Endodermal cell (in vitro differentiated cells): ENCODE measurements at regions not wholly inside any gene's neighbourhood (a gene's known extent, or its start where the extent isn't known, plus 50 kb on each side); places are given as distances from the start of the nearest gene placed in this dataset.

Experiments used
- DNase-seq: peaks from one replicate; pipeline ENCODE4 v3.0.0-alpha.2; 2017
- H3K27ac ChIP-seq: 2 replicates; pipeline ENCODE4 v1.5.1; 2013; ENCODE audit warnings: mild to moderate bottlenecking, low read depth, low read length, moderate library complexity
- H3K27me3 ChIP-seq: 2 replicates; pipeline ENCODE4 v1.6.1; 2013; ENCODE audit warnings: mild to moderate bottlenecking, low read length, moderate library complexity; ENCODE audit not compliant: insufficient read depth, control insufficient read depth, poor library complexity, severe bottlenecking
- H3K36me3 ChIP-seq: 2 replicates; pipeline ENCODE4 v1.7.0; 2013; ENCODE audit warnings: mild to moderate bottlenecking, low read length, moderate library complexity; ENCODE audit not compliant: control insufficient read depth, insufficient read depth
- H3K4me1 ChIP-seq: one replicate; pipeline ENCODE4 v1.7.0; 2013; ENCODE audit warnings: low read length; ENCODE audit not compliant: control insufficient read depth, insufficient read depth
- H3K4me3 ChIP-seq: 2 replicates; pipeline ENCODE4 v1.5.1; 2013; ENCODE audit warnings: mild to moderate bottlenecking, low read length, moderate library complexity
- H3K9ac ChIP-seq: 2 replicates; pipeline ENCODE4 v1.6.1; 2013; ENCODE audit warnings: mild to moderate bottlenecking, low read length, moderate library complexity; ENCODE audit not compliant: poor library complexity, severe bottlenecking; ENCODE audit errors: extremely low read depth
- H3K9me3 ChIP-seq: 2 replicates; pipeline ENCODE4 v1.6.1; 2013; ENCODE audit warnings: mild to moderate bottlenecking, low read length, moderate library complexity; ENCODE audit not compliant: control insufficient read depth
- H3K27ac Mint-ChIP-seq: 2 replicates; pipeline ENCODE4 v1.8.0; 2020; ENCODE audit warnings: mixed read lengths
- H3K27me3 Mint-ChIP-seq: 2 replicates; pipeline ENCODE4 v1.8.0; 2021; ENCODE audit warnings: mild to moderate bottlenecking, mixed read lengths; ENCODE audit not compliant: insufficient read depth
- H3K36me3 Mint-ChIP-seq: 2 replicates; pipeline ENCODE4 v1.8.0; 2020; ENCODE audit warnings: low read depth, mixed read lengths
- H3K4me1 Mint-ChIP-seq: 2 replicates; pipeline ENCODE4 v1.8.0; 2020; ENCODE audit warnings: mixed read lengths
- H3K4me3 Mint-ChIP-seq: 2 replicates; pipeline ENCODE4 v1.8.0; 2020; ENCODE audit warnings: mild to moderate bottlenecking, moderate library complexity, mixed read lengths
- H3K9me3 Mint-ChIP-seq: 2 replicates; pipeline ENCODE4 v1.8.0; 2020; ENCODE audit warnings: mild to moderate bottlenecking, mixed read lengths
- WGBS, 2 experiments: methylation state at CpG; one replicate each; pipeline versions ENCODE4 v1.1.5 to v1.1.7; 2013; ENCODE audit warnings: missing lambda C conversion rate in 2 of 2, mixed read lengths in 1 of 2; ENCODE audit not compliant: insufficient coverage in 1 of 2, insufficient read length in 1 of 2; 5-methylcytosine and 5-hydroxymethylcytosine counted together
- TF ChIP-seq, protein P1 (sequence below): fragments of 200-600 bp; sonication (generic); conservative IDR thresholded peaks from 2 replicates; pipeline ENCODE4 v1.5.0; 2021; ENCODE audit warnings: antibody characterized with exemption, mild to moderate bottlenecking

DNA sequence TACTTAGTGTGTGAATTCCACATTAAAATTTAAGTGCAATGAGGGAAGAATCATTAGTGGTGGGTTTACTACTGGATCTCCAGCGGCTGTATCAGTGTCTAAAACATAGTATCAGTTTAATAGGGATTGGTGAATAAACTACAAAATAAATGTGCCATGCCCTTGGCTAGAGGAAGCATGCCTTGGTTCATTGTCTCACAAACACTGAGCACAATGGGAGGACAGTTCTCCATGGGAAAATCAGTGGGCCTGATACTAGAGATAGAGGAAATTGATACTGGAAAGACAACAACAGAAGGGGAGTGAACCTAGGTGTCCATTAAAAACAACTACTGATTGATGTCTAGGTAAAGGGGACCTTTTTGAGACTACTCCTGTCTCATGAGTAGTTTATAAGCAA, 971.6 kb downstream of the SUCLG1 start:
- Mint-ChIP-seq H3K9me3 (no peaks in the 10 kb centered on the region), H3K36me3 (no peaks in the 10 kb centered on the region), H3K27ac (no peak overlapping the region), H3K4me1 (no peaks in the 10 kb centered on the region), H3K27me3 (no peaks in the 10 kb centered on the region), H3K4me3 (no peak overlapping the region)
- Histone ChIP-seq H3K27me3 (no peaks in the 10 kb centered on the region), H3K9me3 (no peaks in the 10 kb centered on the region), H3K36me3 (no peaks in the 10 kb centered on the region), H3K9ac (no peak overlapping the region), H3K4me1 (no peaks in the 10 kb centered on the region), H3K27ac (no peak overlapping the region), H3K4me3 (no peak overlapping the region)
- WGBS, 2 experiments, result 71 to 97% methylated on average over 1 of the region's 1 CpG
- no peak for DNase-seq
- TF ChIP-seq, protein P1, sequence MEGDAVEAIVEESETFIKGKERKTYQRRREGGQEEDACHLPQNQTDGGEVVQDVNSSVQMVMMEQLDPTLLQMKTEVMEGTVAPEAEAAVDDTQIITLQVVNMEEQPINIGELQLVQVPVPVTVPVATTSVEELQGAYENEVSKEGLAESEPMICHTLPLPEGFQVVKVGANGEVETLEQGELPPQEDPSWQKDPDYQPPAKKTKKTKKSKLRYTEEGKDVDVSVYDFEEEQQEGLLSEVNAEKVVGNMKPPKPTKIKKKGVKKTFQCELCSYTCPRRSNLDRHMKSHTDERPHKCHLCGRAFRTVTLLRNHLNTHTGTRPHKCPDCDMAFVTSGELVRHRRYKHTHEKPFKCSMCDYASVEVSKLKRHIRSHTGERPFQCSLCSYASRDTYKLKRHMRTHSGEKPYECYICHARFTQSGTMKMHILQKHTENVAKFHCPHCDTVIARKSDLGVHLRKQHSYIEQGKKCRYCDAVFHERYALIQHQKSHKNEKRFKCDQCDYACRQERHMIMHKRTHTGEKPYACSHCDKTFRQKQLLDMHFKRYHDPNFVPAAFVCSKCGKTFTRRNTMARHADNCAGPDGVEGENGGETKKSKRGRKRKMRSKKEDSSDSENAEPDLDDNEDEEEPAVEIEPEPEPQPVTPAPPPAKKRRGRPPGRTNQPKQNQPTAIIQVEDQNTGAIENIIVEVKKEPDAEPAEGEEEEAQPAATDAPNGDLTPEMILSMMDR, result no peak

DNA sequence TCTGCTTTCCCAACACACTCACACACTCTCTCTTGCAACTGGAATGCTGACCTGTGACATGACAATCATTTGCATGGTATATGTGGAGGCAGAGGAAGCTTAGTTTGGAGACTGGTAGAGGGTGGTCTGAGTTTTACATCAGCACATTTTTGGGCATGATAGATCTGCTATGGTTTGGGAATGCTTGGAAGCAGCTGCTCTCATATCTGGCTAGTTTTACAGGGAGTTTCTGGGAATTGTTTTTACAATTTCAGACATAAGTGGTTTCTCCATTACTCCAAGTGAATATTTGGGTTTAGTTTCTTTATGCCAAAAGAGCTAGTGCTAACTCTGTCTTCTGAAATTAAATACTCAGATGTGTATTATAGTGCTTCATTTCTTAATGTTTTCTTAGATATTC, 977.6 kb downstream of the SUCLG1 start:
- TF ChIP-seq, protein P1, result no peak
- Mint-ChIP-seq H3K4me3 (no peak overlapping the region), H3K27me3 (no peaks in the 10 kb centered on the region), H3K9me3 (no peaks in the 10 kb centered on the region), H3K4me1 (no peaks in the 10 kb centered on the region), H3K27ac (no peak overlapping the region), H3K36me3 (no peaks in the 10 kb centered on the region)
- Histone ChIP-seq H3K4me3 (no peak overlapping the region), H3K9ac (no peak overlapping the region), H3K36me3 (no peaks in the 10 kb centered on the region), H3K27ac (no peak overlapping the region), H3K4me1 (no peaks in the 10 kb centered on the region), H3K27me3 (no peaks in the 10 kb centered on the region), H3K9me3 (no peaks in the 10 kb centered on the region)
- DNase-seq, result no peak

DNA sequence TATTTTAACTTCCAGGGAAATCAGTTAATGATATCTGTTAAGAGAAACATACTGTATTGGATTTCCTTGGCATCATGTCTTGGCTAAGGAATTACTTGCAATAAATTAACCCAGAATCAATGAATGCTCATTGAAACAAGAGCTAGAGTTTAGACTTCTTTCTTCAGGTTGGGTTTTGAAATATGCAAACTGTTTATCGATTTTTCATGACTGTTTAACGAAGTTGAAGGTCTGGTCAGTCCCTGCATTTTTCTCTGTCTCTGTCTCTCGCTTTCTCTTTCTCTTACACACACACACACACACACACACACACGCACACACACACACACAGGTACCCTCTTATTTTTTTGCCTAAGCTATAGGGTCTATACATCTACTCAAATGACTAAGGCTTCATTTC, 981.0 kb downstream of the SUCLG1 start:
- WGBS, 2 experiments, result 49% methylated on average over 4 of the region's 4 CpGs; no CpG with 5 or more reads in 1 of the 2 experiments
- Histone ChIP-seq H3K4me1 (no peaks in the 10 kb centered on the region), H3K9me3 (no peaks in the 10 kb centered on the region), H3K36me3 (no peaks in the 10 kb centered on the region), H3K9ac (no peak overlapping the region), H3K4me3 (no peak overlapping the region), H3K27me3 (no peaks in the 10 kb centered on the region), H3K27ac (no peak overlapping the region)
- no peak overlapping the region for H3K27ac Mint-ChIP-seq
- H3K4me3 Mint-ChIP-seq, result no peak overlapping the region
- no peaks in the 10 kb centered on the region for H3K27me3 Mint-ChIP-seq
- TF ChIP-seq, protein P1, result no peak
- no peaks in the 10 kb centered on the region for H3K4me1 Mint-ChIP-seq
- no peaks in the 10 kb centered on the region for H3K36me3 Mint-ChIP-seq
- H3K9me3 Mint-ChIP-seq, result no peaks in the 10 kb centered on the region
- no peak for DNase-seq
